ENCODE measurements at regions not wholly inside any gene's neighbourhood (a gene's known extent, or its start where the extent isn't known, plus 50 kb on each side); places are given as distances from the start of the nearest gene placed in this dataset.

DNA sequence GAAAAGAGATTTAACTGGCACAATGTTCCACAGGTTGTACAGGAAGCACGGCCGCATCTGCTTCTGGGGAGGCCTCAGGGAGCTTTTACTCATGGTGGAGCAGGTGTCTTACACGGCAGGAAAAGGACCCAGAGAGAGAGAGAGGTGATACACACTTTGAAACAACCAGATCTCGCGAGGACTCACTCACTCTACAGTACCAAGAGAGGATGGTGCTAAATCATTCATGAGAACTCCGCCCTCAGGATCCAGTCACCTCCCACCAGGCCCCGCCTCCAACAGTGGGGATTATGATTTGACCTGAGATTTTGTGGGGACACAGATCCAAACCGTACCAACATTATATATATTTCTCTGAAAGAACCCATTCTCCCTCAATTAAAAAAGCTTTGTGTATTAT lies 79.7 kb upstream of the DOCK10 start:
- Histone ChIP-seq H3K27me3 (ENCODE audit: control insufficient read depth in 1 of 2, insufficient read depth in 2 of 2, low read length in 1 of 2) (no peaks in the 10 kb centered on the region), H3K9me3 (ENCODE audit: control insufficient read depth, low read length) (no peaks in the 10 kb centered on the region), H3K36me3 (ENCODE audit: control insufficient read depth in 1 of 2, insufficient read depth in 2 of 2, low read length in 1 of 2) (no peaks in the 10 kb centered on the region), H3K4me1 (ENCODE audit: control insufficient read depth in 1 of 2, insufficient read depth in 2 of 2, low read length in 2 of 2) (peaks cover 0 to 3% of the 10 kb centered on the region in 2 donors), H3K27ac (ENCODE audit: low read depth in 1 of 2, low read length in 2 of 2) (no peak overlapping the region), H3K4me3 (ENCODE audit: low read length in 2 of 2) (no peak overlapping the region)
- intact Hi-C loops (cut with DNase I): loop anchor here (5.0 kb wide), 1 partner anchor 540 kb away; no protein-coding TSS in a partner anchor
- ATAC-seq (ENCODE audit: low FRiP score) (no peak), DNase-seq (no peak)
- 89 to 94% methylated on average over 8 of the region's 8 CpGs for WGBS, 2 donors

DNA sequence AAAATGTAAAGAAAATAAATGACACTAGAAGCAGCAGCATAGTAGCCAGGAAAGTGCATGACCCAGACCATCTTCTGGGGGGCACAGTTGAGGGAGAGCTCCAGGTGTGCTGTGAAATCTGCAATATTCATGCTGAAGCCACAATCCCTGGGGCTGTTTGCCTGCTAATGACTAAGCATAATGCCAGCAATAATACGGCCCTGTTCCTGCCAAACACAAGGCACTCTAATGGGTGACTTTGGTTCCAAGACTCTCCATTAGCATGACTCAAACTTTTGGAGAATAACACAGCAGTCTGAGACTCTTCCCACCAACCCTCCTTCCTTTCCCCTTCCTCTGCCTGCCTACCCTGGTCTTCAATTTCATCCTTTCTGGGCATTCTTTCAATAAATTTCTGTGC lies 77.9 kb upstream of the DOCK10 start:
- Histone ChIP-seq H3K9me3 (ENCODE audit: control insufficient read depth, low read length) (no peaks in the 10 kb centered on the region), H3K27me3 (ENCODE audit: control insufficient read depth in 1 of 2, insufficient read depth in 2 of 2, low read length in 1 of 2) (no peaks in the 10 kb centered on the region), H3K27ac (ENCODE audit: low read depth in 1 of 2, low read length in 2 of 2) (no peak overlapping the region), H3K36me3 (ENCODE audit: control insufficient read depth in 1 of 2, insufficient read depth in 2 of 2, low read length in 1 of 2) (no peaks in the 10 kb centered on the region), H3K4me3 (ENCODE audit: low read length in 2 of 2) (no peak overlapping the region), H3K4me1 (ENCODE audit: control insufficient read depth in 1 of 2, insufficient read depth in 2 of 2, low read length in 2 of 2) (peaks cover 0 to 5% of the 10 kb centered on the region in 2 donors)
- DNase-seq: no peak
- intact Hi-C loops (cut with DNase I): loop anchor here (5.0 kb wide), 1 partner anchor 542 kb away; no protein-coding TSS in a partner anchor
- WGBS, 2 donors: 0 to 6% methylated on average over 1 of the region's 1 CpG
- no peak for ATAC-seq (ENCODE audit: low FRiP score)

- intact Hi-C loops (cut with DNase I): no loop called here
- no peak for DNase-seq
- Histone ChIP-seq H3K36me3 (ENCODE audit: control insufficient read depth in 1 of 2, insufficient read depth in 2 of 2, low read length in 1 of 2) (no peaks in the 10 kb centered on the region), H3K4me1 (ENCODE audit: control insufficient read depth in 1 of 2, insufficient read depth in 2 of 2, low read length in 2 of 2) (peaks cover 0 to 5% of the 10 kb centered on the region in 2 donors), H3K27me3 (ENCODE audit: control insufficient read depth in 1 of 2, insufficient read depth in 2 of 2, low read length in 1 of 2) (no peaks in the 10 kb centered on the region), H3K4me3 (ENCODE audit: low read length in 2 of 2) (no peak overlapping the region), H3K27ac (ENCODE audit: low read depth in 1 of 2, low read length in 2 of 2) (no peak overlapping the region), H3K9me3 (ENCODE audit: control insufficient read depth, low read length) (no peaks in the 10 kb centered on the region)
- peak; percentile 47 for ATAC-seq (ENCODE audit: low FRiP score)
- WGBS, 2 donors: 7 to 9% methylated on average over 2 of the region's 2 CpGs
Measured at GRCh38 chr2:225117051-225117716, 74.9 kb upstream of the DOCK10 start.

DNA sequence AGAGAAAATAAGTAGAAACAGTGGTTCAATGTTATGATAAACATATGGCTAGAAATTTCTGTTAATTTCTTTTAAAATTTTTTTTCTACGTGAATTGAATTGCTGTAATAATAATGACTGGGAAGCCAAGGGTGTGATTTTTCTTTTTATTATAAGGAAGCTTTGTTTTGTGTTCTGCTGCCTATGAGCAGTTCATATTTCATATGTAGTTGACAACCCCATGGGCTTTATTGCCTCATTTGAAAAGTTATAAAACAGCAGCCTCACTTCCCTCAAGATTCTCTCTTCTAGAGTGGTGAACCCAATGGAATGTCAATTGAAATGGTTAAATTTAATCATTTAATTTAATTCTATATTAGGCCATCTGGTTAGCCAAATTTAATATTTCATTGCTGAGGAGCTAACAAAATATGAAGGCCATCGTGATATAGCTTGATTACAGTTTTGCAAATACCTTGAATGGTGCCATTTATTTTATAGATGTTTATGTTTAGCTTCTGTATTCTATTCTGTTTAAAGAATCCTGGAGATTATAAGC lies 72.6 kb upstream of the DOCK10 start:
- ATAC-seq (ENCODE audit: low FRiP score) (no peak), DNase-seq (no peak)
- no peaks in the 10 kb centered on the region for H3K36me3 ChIP-seq (ENCODE audit: control insufficient read depth in 1 of 2, insufficient read depth in 2 of 2, low read length in 1 of 2)
- no peak overlapping the region for H3K27ac ChIP-seq (ENCODE audit: low read depth in 1 of 2, low read length in 2 of 2)
- WGBS, 2 donors: 100% methylated on average over 2 of the region's 2 CpGs
- H3K9me3 ChIP-seq (ENCODE audit: control insufficient read depth, low read length): no peaks in the 10 kb centered on the region
- H3K4me3 ChIP-seq (ENCODE audit: low read length in 2 of 2): no peak overlapping the region
- intact Hi-C loops (cut with DNase I): no loop called here
- no peaks in the 10 kb centered on the region for H3K27me3 ChIP-seq (ENCODE audit: control insufficient read depth in 1 of 2, insufficient read depth in 2 of 2, low read length in 1 of 2)
- peaks cover 0 to 5% of the 10 kb centered on the region in 2 donors for H3K4me1 ChIP-seq (ENCODE audit: control insufficient read depth in 1 of 2, insufficient read depth in 2 of 2, low read length in 2 of 2)

DNA sequence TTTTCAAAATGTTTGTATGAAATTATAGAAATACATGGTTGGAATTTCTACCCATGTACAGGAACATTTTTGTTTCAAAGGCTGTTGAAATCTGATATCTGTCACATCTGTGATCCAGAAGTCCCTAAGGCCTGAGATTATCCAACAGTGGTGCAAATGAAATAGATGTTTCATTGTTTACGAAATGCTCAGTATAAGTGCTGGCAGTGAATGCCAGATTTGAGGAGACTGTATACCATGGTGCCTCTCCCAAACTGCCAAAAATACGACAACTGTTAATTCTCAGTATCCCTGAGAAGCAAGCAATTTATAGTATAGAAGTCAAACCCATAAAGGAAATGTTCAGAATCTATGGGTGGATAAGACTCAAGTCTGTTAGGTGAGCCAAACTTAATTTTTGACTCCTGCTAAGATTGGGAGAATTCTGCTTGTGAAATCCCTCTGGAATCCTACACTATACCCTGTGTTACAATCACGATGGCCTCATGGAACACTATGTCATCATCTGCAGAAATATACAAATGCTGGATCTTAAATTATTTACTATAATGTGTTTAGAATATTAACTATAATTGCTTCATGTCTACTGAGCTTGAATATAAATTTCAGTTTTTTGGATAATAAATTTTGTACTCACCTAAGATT lies 71.2 kb upstream of the DOCK10 start:
- intact Hi-C loops (cut with DNase I): no loop called here
- H3K27ac ChIP-seq (ENCODE audit: low read depth in 1 of 2, low read length in 2 of 2): no peak overlapping the region
- WGBS, 2 donors: 94 to 98% methylated on average over 3 of the region's 3 CpGs
- no peaks in the 10 kb centered on the region for H3K9me3 ChIP-seq (ENCODE audit: control insufficient read depth, low read length)
- no peak for ATAC-seq (ENCODE audit: low FRiP score)
- H3K36me3 ChIP-seq (ENCODE audit: control insufficient read depth in 1 of 2, insufficient read depth in 2 of 2, low read length in 1 of 2): no peaks in the 10 kb centered on the region
- H3K27me3 ChIP-seq (ENCODE audit: control insufficient read depth in 1 of 2, insufficient read depth in 2 of 2, low read length in 1 of 2): no peaks in the 10 kb centered on the region
- no peak for DNase-seq
- peaks cover 0 to 5% of the 10 kb centered on the region in 2 donors for H3K4me1 ChIP-seq (ENCODE audit: control insufficient read depth in 1 of 2, insufficient read depth in 2 of 2, low read length in 2 of 2)
- no peak overlapping the region for H3K4me3 ChIP-seq (ENCODE audit: low read length in 2 of 2)

DNA sequence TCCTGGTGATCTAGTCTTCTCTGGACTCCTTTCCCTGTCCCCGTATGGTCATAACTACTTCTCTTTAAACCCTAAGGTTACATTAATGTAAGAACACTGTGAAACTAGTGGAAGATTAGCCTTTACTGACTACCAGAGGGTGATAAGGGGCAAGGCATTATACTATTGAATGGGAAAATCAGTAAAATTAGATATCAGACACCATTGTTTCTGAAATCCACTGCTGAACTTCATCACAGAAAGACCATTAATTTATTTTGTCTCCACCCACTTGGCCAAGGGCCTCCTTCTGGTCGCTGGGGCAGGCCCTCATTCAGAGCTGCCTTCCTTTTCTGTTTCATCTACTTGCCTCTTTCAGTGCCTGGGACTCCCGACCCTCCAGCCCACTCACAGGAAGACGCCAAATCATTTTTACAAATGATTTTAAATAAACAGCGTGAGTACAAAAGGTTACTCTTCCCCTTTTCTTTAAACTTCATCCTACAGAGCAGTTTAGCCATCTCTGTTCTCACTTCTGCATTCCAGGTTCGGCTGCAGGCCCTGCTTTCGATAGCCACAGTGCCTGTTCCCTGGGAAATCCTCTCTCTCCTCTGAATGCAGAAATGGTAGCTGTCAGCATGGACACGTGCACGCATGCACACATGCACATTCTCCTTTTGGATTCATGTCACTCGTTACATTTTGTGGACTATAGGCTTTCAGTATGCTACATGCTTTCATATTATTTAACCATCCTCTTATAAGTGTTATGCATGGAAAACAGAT lies 70.3 kb upstream of the DOCK10 start:
- Histone ChIP-seq H3K27me3 (ENCODE audit: control insufficient read depth in 1 of 2, insufficient read depth in 2 of 2, low read length in 1 of 2) (no peaks in the 10 kb centered on the region), H3K9me3 (ENCODE audit: control insufficient read depth, low read length) (no peaks in the 10 kb centered on the region), H3K27ac (ENCODE audit: low read depth in 1 of 2, low read length in 2 of 2) (no peak overlapping the region), H3K36me3 (ENCODE audit: control insufficient read depth in 1 of 2, insufficient read depth in 2 of 2, low read length in 1 of 2) (no peaks in the 10 kb centered on the region), H3K4me3 (ENCODE audit: low read length in 2 of 2) (no peak overlapping the region), H3K4me1 (ENCODE audit: control insufficient read depth in 1 of 2, insufficient read depth in 2 of 2, low read length in 2 of 2) (peaks cover 0 to 3% of the 10 kb centered on the region in 2 donors)
- intact Hi-C loops (cut with DNase I): no loop called here
- ATAC-seq (ENCODE audit: low FRiP score) (no peak), DNase-seq (peak in 1 of 2 donors; percentile 61)
- 89 to 93% methylated on average over 10 of the region's 10 CpGs for WGBS, 2 donors

DNA sequence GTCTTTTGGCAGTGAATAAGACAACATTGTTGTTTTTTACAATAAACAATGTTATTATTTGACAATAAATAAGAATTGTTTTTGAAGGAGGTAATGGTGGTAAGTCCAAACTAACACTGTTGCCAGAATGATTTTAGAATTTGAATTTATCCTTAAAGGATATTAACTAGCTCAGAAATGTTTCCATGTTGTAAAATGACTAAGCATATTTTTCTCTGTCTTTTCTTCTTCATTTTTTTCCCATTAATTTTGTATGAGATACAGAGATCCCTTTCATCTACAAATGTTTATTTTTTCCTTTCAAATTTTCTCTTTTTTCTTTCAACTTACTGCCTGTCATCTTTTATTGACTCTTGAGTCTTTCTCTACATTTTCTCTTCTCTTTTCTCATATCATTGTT lies 66.5 kb upstream of the DOCK10 start:
- no peaks in the 10 kb centered on the region for H3K4me1 ChIP-seq (ENCODE audit: control insufficient read depth in 1 of 2, insufficient read depth in 2 of 2, low read length in 2 of 2)
- intact Hi-C loops (cut with DNase I): no loop called here
- no peak for ATAC-seq (ENCODE audit: low FRiP score)
- DNase-seq: no peak
- no peak overlapping the region for H3K4me3 ChIP-seq (ENCODE audit: low read length in 2 of 2)
- no peaks in the 10 kb centered on the region for H3K36me3 ChIP-seq (ENCODE audit: control insufficient read depth in 1 of 2, insufficient read depth in 2 of 2, low read length in 1 of 2)
- no peak overlapping the region for H3K27ac ChIP-seq (ENCODE audit: low read depth in 1 of 2, low read length in 2 of 2)
- no peaks in the 10 kb centered on the region for H3K9me3 ChIP-seq (ENCODE audit: control insufficient read depth, low read length)
- no peaks in the 10 kb centered on the region for H3K27me3 ChIP-seq (ENCODE audit: control insufficient read depth in 1 of 2, insufficient read depth in 2 of 2, low read length in 1 of 2)

GRCh38 chr2:225104971-225105370 lies 62.7 kb upstream of the DOCK10 start:
- H3K4me1 ChIP-seq (ENCODE audit: control insufficient read depth in 1 of 2, insufficient read depth in 2 of 2, low read length in 2 of 2): no peaks in the 10 kb centered on the region
- H3K4me3 ChIP-seq (ENCODE audit: low read length in 2 of 2): no peak overlapping the region
- no peaks in the 10 kb centered on the region for H3K9me3 ChIP-seq (ENCODE audit: control insufficient read depth, low read length)
- no peak overlapping the region for H3K27ac ChIP-seq (ENCODE audit: low read depth in 1 of 2, low read length in 2 of 2)
- ATAC-seq (ENCODE audit: low FRiP score): no peak
- H3K36me3 ChIP-seq (ENCODE audit: control insufficient read depth in 1 of 2, insufficient read depth in 2 of 2, low read length in 1 of 2): no peaks in the 10 kb centered on the region
- intact Hi-C loops (cut with DNase I): no loop called here
- H3K27me3 ChIP-seq (ENCODE audit: control insufficient read depth in 1 of 2, insufficient read depth in 2 of 2, low read length in 1 of 2): no peaks in the 10 kb centered on the region
- WGBS, 2 donors: 93 to 96% methylated on average over 3 of the region's 3 CpGs
- no peak for DNase-seq
